T-helper 1 cell treated with Interleukin-12 subunit alpha and Interleukin-12 subunit beta and Interleukin-4 antibody, amounts not matched to agents 30 ng/mL and 1 ng/mL, for 36 hours (primary cell): ENCODE measurements at regions not wholly inside any gene's neighbourhood (a gene's known extent, or its start where the extent isn't known, plus 50 kb on each side); places are given as distances from the start of the nearest gene placed in this dataset.
"Not testable (repeated sequence)": the region's sequence is repeated elsewhere in the genome, so short reads cannot be mapped to it uniquely, and the experiment has no call there.

ENCODE experiments used
- intact Hi-C: fragments of 100-400 bp; cut with micrococcal nuclease; formaldehyde crosslinking; loops from one replicate; pipeline ENCODE4 v1.15.1; 2024

GRCh38 chr15:84536181-84536580 lies 64.6 kb upstream of the ZSCAN2 start:
- intact Hi-C loops, result loop anchor here (10.0 kb wide), 1 partner anchor 59 kb away; no protein-coding TSS in a partner anchor

GRCh38 chr15:84544586-84544985 lies 56.2 kb upstream of the ZSCAN2 start:
- intact Hi-C loops, result not testable (repeated sequence)

- intact Hi-C loops, result not testable (repeated sequence)
Measured at GRCh38 chr15:84547150-84547549, 53.7 kb upstream of the ZSCAN2 start.

- intact Hi-C loops, result not testable (repeated sequence)
Measured at GRCh38 chr15:84550503-84550902, 50.3 kb upstream of the ZSCAN2 start.
